GM23248 (cell line): ENCODE measurements at regions not wholly inside any gene's neighbourhood (a gene's known extent, or its start where the extent isn't known, plus 50 kb on each side); places are given as distances from the start of the nearest gene placed in this dataset.

Experiments
- EZH2 ChIP-seq: fragments of 200-600 bp; sonication (generic); IDR thresholded peaks from 2 replicates; pipeline ENCODE4 v1.6.1; 2018; ENCODE audit warnings: antibody characterized with exemption, mild to moderate bottlenecking; ENCODE audit not compliant: insufficient read depth, poor library complexity, severe bottlenecking
- EZH2phosphoT487 ChIP-seq: fragments of 200-600 bp; sonication (generic); IDR thresholded peaks from 2 replicates; pipeline ENCODE4 v1.6.1; 2018; ENCODE audit warnings: antibody characterized with exemption, moderate library complexity, mild to moderate bottlenecking, low read depth; ENCODE audit not compliant: insufficient read depth

DNA sequence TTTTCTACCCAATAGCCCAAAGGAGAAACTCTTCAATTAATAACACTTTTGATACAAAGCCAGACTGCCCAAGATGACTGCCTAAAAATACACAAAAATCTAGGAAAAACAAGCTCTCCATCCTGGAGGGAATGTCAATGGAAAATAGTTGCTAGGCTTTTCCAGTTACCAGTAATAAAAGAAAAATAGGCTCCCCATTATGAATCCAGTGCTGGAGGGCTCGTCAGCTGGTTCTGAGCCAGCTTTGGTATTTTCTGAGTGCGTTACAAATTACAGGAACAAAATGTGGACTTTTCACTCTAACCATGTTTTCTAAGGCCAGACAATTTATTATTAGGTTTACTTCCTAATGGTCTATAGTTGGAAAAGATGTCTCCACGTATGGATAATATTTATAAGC is 414.5 kb downstream of the ACTL7B start:
- no peak for TF ChIP-seq EZH2
- TF ChIP-seq EZH2phosphoT487 = no peak
